Activated CD4-positive, alpha-beta T cell treated with anti-CD3 and anti-CD28 coated beads, Interleukin-2, amount 10 ng/mL, durations not matched to agents 24 days and 14 days (primary cell): ENCODE measurements at regions not wholly inside any gene's neighbourhood (a gene's known extent, or its start where the extent isn't known, plus 50 kb on each side); places are given as distances from the start of the nearest gene placed in this dataset.
"Not testable (repeated sequence)": the region's sequence is repeated elsewhere in the genome, so short reads cannot be mapped to it uniquely, and the experiment has no call there.

Source experiments
- DNase-seq: peaks from one replicate; pipeline ENCODE4 v3.0.0; 2022
- H3K27ac Mint-ChIP-seq: one replicate; pipeline ENCODE4 v1.8.0; 2022; ENCODE audit warnings: mild to moderate bottlenecking, mixed read lengths
- H3K27me3 Mint-ChIP-seq: one replicate; pipeline ENCODE4 v1.8.0; 2022; ENCODE audit warnings: mixed read lengths
- H3K36me3 Mint-ChIP-seq: one replicate; pipeline ENCODE4 v1.8.0; 2022; ENCODE audit warnings: low read depth, mild to moderate bottlenecking, mixed read lengths
- H3K4me1 Mint-ChIP-seq: one replicate; pipeline ENCODE4 v1.8.0; 2021; ENCODE audit warnings: mixed read lengths
- H3K4me3 Mint-ChIP-seq: one replicate; pipeline ENCODE4 v1.8.0; 2022; ENCODE audit warnings: mild to moderate bottlenecking, moderate library complexity, mixed read lengths
- H3K9me3 Mint-ChIP-seq: one replicate; pipeline ENCODE4 v1.8.0; 2021; ENCODE audit warnings: mixed read lengths
- intact Hi-C: fragments of 100-400 bp; cut with micrococcal nuclease; formaldehyde crosslinking; loops from one replicate; pipeline ENCODE4 v1.15.1; 2023

DNA sequence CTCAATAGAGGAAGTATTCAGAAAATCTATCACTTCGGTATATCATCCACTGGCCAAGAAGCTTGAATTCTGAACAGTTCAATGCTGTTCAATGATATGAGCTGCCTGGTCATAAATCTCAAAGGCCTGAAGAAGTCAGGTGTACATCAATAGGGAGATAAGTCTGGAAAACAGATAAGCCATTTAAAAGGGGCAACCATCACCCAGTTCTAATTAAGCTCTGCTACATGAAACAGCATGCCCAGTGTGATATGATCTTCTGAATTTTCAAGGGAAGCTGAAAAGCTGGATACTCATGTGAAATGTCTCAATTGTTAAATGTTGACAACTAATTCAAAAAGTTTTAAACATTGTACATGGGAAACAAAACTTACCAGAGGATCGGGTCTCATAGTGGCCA is 2020.7 kb upstream of the WWC1 start:
- no peak for DNase-seq
- intact Hi-C loops: no loop called here
- Mint-ChIP-seq H3K4me3 (no peak overlapping the region), H3K4me1 (no peaks in the 10 kb centered on the region), H3K9me3 (no peaks in the 10 kb centered on the region), H3K27me3 (no peaks in the 10 kb centered on the region), H3K36me3 (no peaks in the 10 kb centered on the region), H3K27ac (no peak overlapping the region)

DNA sequence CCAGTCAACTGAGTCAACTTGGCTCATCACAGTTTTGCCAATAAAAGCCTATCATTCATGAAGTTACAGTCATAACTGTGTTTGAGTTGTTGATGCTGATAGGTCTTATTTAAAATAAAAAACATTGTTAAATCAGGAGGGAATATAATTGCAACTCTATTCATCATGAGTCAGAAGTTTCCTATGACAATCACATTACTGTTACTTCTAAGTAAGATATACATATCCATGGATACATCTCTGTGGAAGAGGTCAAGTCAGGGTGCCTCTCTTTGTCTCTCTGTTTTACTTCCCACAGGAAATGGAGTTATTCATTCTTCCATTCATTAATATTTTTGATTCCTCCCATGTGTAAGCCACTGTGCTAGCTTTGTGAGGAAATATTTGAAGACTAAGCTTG is 2015.4 kb upstream of the WWC1 start:
- Mint-ChIP-seq H3K27ac (no peak overlapping the region), H3K4me3 (no peak overlapping the region), H3K4me1 (no peaks in the 10 kb centered on the region), H3K27me3 (no peaks in the 10 kb centered on the region), H3K36me3 (no peaks in the 10 kb centered on the region), H3K9me3 (no peaks in the 10 kb centered on the region)
- intact Hi-C loops: no loop called here
- no peak for DNase-seq

DNA sequence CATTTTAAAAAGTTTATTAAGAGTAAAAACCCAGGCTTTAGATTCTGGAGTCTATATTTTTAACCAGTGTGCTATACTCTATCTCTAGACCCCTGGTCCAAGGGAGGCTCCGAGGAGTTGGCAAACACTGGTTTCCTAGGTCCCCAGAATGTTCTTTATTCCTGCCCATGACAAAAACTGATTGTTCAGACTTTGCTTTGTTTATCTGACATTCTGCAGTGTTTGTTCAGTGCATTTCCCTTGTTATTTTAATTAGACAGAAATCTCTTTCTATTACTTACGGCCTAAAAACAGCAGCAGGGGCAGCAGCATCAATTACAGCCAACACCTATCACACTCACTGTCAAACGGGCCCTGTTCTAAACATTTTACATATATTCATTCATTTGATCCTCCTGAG is 2011.6 kb upstream of the WWC1 start:
- intact Hi-C loops: no loop called here
- Mint-ChIP-seq H3K27me3 (no peaks in the 10 kb centered on the region), H3K9me3 (no peaks in the 10 kb centered on the region), H3K4me3 (no peak overlapping the region), H3K4me1 (no peaks in the 10 kb centered on the region), H3K27ac (no peak overlapping the region), H3K36me3 (no peaks in the 10 kb centered on the region)
- DNase-seq: no peak

DNA sequence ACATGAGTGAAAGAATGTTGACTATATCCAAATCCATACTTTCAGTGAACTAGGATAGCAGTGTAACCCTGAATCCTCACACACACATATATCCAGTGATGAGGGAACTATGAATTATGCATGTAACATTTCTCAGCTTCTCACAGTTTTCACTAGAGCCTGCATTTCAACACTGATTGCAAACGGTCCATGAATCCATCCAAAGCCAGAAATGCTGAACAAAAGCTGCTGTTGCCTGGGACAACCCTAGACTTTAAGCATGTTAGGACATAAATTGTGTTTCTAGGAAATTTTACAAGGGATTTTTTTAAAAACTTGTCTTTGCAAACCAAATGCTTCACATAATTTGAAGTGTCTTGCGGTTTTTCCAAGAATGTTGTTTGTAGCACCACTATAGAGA is 2010.0 kb upstream of the WWC1 start:
- DNase-seq: no peak
- no peaks in the 10 kb centered on the region for H3K9me3 Mint-ChIP-seq
- no peaks in the 10 kb centered on the region for H3K27me3 Mint-ChIP-seq

DNA sequence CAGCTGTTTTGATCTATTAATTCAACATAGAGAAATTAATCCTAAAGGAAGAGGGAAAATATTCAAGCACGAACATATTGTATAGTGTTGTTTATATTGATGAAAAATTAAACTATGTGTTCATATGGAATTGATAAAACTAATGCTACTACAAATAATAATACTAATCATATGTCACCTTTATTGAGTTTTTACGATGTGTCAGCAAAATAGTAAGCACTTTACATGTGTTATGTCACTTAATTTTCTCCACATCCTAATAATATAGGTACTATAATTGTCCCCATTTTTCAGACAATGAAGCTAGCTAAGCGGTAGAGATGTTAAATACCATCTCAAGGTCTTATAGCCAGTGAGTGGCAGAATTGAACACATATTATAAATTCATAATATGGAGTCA is 2008.5 kb upstream of the WWC1 start:
- H3K27ac Mint-ChIP-seq: no peak overlapping the region
- H3K4me1 Mint-ChIP-seq: no peaks in the 10 kb centered on the region
- no peaks in the 10 kb centered on the region for H3K36me3 Mint-ChIP-seq
- intact Hi-C loops: no loop called here
- no peak for DNase-seq
- H3K27me3 Mint-ChIP-seq: no peaks in the 10 kb centered on the region
- H3K9me3 Mint-ChIP-seq: no peaks in the 10 kb centered on the region
- no peak overlapping the region for H3K4me3 Mint-ChIP-seq

More for the DNA sequence above, 2010.0 kb upstream of the WWC1 start:
- Mint-ChIP-seq H3K4me3 (no peak overlapping the region), H3K27ac (no peak overlapping the region), H3K36me3 (no peaks in the 10 kb centered on the region), H3K4me1 (no peaks in the 10 kb centered on the region)
- intact Hi-C loops: no loop called here

DNA sequence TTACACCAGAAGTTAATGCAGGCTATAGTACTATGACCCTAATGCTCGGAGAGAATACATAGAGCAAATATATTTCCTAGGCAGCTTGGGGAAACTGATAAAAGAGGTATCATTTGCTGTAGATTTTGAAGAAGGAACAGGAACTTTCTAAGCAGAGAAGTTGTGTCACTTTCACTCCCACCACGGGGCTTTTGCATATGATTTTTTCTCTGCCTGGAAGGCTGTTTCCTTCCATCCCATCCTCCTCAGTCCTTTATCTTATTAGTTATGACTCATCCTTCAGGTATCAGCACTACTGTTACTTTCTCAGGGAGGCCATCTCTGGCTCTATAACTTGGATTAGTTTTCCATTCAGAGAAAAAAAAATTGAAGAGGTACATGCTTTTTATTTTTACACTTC is 2006.1 kb upstream of the WWC1 start:
- H3K36me3 Mint-ChIP-seq: no peaks in the 10 kb centered on the region
- no peak overlapping the region for H3K4me3 Mint-ChIP-seq
- no peak overlapping the region for H3K27ac Mint-ChIP-seq
- no peaks in the 10 kb centered on the region for H3K9me3 Mint-ChIP-seq
- H3K27me3 Mint-ChIP-seq: no peaks in the 10 kb centered on the region
- intact Hi-C loops: no loop called here
- DNase-seq: no peak
- no peaks in the 10 kb centered on the region for H3K4me1 Mint-ChIP-seq

DNA sequence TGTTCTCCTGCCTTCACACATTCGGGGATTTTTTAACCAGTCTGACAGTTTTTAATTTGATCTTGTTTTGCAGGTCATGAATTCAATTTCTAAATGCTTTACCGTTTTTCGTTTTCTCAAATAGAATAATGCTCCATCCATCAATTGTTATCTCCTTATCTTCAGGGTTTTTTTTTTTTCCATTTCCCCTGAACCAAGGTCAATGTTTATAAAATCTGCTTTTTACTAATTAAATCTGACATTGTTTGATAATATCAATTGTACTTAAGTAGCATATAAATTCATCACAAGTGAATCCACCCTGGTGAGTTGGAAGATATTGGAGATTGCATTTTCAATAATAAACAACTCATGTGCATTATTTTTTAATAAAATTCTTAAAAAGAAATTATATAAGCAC is 2004.6 kb upstream of the WWC1 start:
- H3K27ac Mint-ChIP-seq: no peak overlapping the region
- no peaks in the 10 kb centered on the region for H3K36me3 Mint-ChIP-seq
- no peak overlapping the region for H3K4me3 Mint-ChIP-seq
- no peak for DNase-seq
- no peaks in the 10 kb centered on the region for H3K4me1 Mint-ChIP-seq
- no peaks in the 10 kb centered on the region for H3K9me3 Mint-ChIP-seq
- intact Hi-C loops: no loop called here
- no peaks in the 10 kb centered on the region for H3K27me3 Mint-ChIP-seq

DNA sequence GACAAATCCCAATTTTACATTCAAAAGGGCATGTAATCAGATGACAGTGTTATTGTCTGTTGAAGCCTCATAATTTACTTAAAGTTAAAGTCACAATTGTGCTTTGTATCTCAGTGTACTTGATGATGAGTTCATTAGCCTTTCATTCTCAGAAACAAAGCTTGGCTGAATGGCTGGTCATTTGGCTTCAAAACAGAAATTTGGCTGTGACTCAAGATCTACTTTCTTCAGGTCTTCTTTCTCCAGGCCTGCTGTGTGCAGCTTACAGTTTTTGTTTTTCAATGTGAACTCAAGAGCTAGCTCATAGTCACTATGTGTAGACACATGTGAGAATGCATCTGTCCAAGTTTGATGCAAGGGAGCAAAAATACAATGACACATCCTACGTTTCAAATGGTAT is 2003.6 kb upstream of the WWC1 start:
- no peak for DNase-seq
- no peaks in the 10 kb centered on the region for H3K4me1 Mint-ChIP-seq
- intact Hi-C loops: no loop called here
- no peaks in the 10 kb centered on the region for H3K27me3 Mint-ChIP-seq
- no peak overlapping the region for H3K27ac Mint-ChIP-seq
- no peaks in the 10 kb centered on the region for H3K36me3 Mint-ChIP-seq
- H3K4me3 Mint-ChIP-seq: no peak overlapping the region
- no peaks in the 10 kb centered on the region for H3K9me3 Mint-ChIP-seq

DNA sequence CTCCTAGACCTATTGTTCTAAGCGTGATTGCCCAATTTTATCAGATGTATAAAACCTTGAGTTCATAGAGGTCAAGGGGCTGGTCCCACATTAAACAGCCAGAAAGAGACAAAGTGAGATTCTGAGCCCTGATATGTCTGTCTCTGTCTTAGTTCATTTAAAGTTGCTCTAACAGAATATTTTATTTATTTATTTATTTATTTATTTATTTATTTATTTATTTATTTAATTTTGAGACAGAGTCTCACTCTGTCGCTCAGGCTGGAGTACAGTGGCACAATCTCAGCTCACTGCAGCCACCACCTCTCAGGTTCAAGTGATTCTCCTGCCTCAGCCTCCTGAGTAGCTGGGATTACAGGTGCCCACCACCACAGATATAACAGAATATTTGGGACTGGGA is 1999.6 kb upstream of the WWC1 start:
- H3K27ac Mint-ChIP-seq, H3K9me3 Mint-ChIP-seq, H3K27me3 Mint-ChIP-seq, DNase-seq, H3K4me1 Mint-ChIP-seq, H3K4me3 Mint-ChIP-seq, H3K36me3 Mint-ChIP-seq, intact Hi-C loops: not testable (repeated sequence)

DNA sequence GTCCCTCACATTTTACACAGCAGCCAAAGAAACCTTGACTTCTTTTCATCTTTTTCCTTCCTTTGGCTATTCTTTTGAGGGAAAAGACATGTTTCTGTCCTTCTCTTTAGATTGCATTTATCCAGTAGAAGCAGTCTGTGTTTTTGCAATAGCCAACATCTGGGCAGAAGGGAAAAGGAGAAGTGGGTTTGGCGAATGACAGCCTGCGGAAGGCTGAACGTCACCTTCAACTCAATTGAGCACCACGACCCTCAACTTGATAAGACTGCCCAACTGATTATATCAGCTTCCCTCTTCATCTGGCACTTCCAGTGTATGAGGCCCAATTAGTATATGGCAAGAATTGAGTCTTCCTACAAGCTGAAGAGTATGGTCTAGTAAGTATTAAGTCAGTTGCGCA is 1997.6 kb upstream of the WWC1 start:
- no peak overlapping the region for H3K27ac Mint-ChIP-seq
- H3K36me3 Mint-ChIP-seq: no peaks in the 10 kb centered on the region
- H3K9me3 Mint-ChIP-seq: peaks cover 4% of the 10 kb centered on the region
- H3K27me3 Mint-ChIP-seq: no peaks in the 10 kb centered on the region
- no peak for DNase-seq
- intact Hi-C loops: no loop called here
- no peaks in the 10 kb centered on the region for H3K4me1 Mint-ChIP-seq
- H3K4me3 Mint-ChIP-seq: no peak overlapping the region

DNA sequence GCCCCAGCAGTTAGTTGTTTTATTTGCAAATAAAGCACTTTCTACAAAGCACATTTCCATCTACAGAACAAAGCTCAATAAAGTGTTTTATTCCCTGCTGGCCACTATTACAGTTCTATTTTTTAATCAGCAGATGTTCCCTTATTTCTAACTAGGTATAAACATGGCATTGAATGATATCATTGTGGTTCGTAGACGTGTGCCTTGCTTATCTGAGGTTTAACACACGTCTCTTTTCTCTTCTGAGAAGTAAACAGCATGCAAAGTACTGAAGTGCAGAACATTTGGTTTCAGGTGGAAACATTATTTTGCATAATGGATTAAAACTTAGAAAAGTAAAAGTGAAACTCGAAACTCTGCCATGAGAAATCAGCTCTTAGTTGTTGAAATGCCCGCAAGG is 1989.3 kb upstream of the WWC1 start:
- no peak for DNase-seq
- intact Hi-C loops: no loop called here
- H3K36me3 Mint-ChIP-seq: no peaks in the 10 kb centered on the region
- no peaks in the 10 kb centered on the region for H3K4me1 Mint-ChIP-seq
- no peak overlapping the region for H3K4me3 Mint-ChIP-seq
- H3K27me3 Mint-ChIP-seq: no peaks in the 10 kb centered on the region
- no peaks in the 10 kb centered on the region for H3K9me3 Mint-ChIP-seq
- H3K27ac Mint-ChIP-seq: no peak overlapping the region

DNA sequence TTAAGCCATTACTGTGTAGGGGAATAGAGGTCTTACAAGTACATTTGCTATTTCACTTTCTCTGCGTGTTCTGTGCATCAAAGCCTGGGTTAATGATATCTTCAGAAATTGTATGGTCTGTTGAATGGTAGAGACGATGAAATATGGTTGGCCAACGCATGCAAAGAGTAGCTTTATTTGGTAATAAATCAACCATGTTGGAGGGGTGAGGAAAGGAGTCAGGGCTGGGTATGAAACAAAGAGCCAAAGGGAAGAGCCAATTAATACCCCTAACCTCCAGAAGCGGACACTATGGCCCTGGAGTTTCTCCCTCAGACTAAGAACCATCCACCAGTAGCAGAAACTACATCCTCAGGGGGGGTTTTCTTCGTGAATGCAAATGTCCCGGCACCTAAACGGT is 1974.0 kb upstream of the WWC1 start:
- intact Hi-C loops: no loop called here
- Mint-ChIP-seq H3K4me1 (no peaks in the 10 kb centered on the region), H3K27ac (no peak overlapping the region), H3K9me3 (peaks cover 3% of the 10 kb centered on the region), H3K27me3 (no peaks in the 10 kb centered on the region), H3K4me3 (no peak overlapping the region), H3K36me3 (no peaks in the 10 kb centered on the region)
- no peak for DNase-seq

DNA sequence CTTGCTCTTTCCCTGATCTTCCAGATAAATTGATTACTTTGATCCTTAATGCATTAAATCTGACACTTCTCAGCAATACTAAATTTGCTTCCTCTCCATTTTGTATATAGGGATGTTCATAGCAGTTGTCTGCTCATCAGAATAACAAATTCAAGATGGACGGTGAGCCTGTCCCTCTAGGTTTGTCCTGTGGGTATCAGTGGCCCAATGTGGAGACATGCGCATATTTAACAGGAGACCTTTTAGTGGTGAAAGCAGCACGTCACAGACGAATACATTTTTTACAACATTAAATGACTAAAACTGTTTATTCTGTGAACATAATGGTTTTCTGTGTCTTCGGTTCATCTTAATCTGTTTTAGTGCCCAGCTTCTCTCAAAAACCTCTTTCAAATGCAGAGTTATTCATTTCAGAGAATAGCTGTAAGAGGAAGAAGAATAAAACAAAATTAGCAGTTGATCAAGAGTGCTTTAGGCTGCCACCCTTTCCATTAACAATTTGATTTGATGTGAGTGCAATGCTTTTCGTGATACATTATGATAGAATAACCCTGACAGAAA is 1970.4 kb upstream of the WWC1 start:
- Mint-ChIP-seq H3K27me3 (no peaks in the 10 kb centered on the region), H3K27ac (no peak overlapping the region), H3K4me1 (no peaks in the 10 kb centered on the region), H3K4me3 (no peak overlapping the region), H3K36me3 (no peaks in the 10 kb centered on the region), H3K9me3 (no peaks in the 10 kb centered on the region)
- intact Hi-C loops: no loop called here
- DNase-seq: no peak

DNA sequence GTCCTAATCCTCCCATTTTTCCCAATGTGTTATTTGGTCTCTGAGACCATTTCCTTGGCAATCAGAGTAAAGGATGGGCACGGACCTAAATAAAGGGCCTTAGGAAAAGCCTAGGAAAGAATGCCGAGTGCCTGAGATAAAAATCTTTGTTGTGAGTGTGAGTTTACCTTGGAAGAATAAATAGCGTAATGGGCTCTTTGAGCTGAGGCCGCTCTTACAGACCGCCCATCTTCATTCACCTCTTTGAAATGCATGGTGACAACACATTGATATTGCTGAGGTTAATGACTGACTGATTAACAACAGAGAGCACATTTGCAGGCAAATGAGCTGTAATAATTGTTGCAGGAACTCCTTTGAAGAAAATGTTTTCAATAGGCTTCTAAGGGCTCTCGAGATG is 1967.1 kb upstream of the WWC1 start:
- intact Hi-C loops: no loop called here
- H3K4me1 Mint-ChIP-seq: no peaks in the 10 kb centered on the region
- H3K36me3 Mint-ChIP-seq: no peaks in the 10 kb centered on the region
- H3K4me3 Mint-ChIP-seq: no peak overlapping the region
- DNase-seq: no peak
- no peaks in the 10 kb centered on the region for H3K9me3 Mint-ChIP-seq
- no peak overlapping the region for H3K27ac Mint-ChIP-seq
- no peaks in the 10 kb centered on the region for H3K27me3 Mint-ChIP-seq

DNA sequence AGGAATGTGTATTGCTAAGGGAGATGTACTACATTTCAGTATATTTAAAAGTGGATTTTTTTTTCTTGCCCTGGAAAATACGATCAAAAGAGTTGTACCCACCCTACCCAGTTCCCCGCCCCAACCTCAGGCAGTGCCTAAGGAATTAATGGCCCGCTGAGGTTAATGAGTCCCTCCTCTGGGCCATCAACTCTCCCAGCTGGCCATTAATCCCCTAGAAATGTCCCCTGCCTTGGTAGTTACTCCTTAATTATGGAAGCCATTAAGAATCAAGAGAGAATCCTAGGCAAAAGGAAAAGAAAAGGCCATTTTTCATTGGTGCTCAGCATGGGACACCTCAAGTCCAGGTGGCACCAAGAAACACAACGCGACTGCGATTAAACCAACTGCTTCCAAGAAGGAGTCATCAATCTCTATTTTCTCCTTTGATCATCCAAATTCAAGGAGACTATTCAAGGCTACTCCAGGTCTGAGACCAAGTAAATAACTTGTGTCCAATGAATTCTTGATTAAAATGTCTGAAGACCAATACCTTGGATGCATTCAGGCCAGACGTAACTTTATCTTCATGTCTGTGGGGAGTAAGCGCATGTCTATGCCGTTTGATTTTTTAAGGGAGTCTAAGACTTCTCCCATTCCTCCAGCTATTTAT is 1962.2 kb upstream of the WWC1 start:
- H3K27ac Mint-ChIP-seq: no peak overlapping the region
- no peaks in the 10 kb centered on the region for H3K9me3 Mint-ChIP-seq
- no peak overlapping the region for H3K4me3 Mint-ChIP-seq
- intact Hi-C loops: no loop called here
- no peaks in the 10 kb centered on the region for H3K27me3 Mint-ChIP-seq
- no peaks in the 10 kb centered on the region for H3K4me1 Mint-ChIP-seq
- DNase-seq: no peak
- H3K36me3 Mint-ChIP-seq: no peaks in the 10 kb centered on the region
